ENCODE measurements at regions not wholly inside any gene's neighbourhood (a gene's known extent, or its start where the extent isn't known, plus 50 kb on each side); places are given as distances from the start of the nearest gene placed in this dataset.

- H2BK12ac ChIP-seq (ENCODE audit: insufficient read length, low read depth, low read length), result no peak overlapping the region
Measured at GRCh38 chr19:28044477-28044876, 1168.5 kb downstream of the UQCRFS1 start.

More at GRCh38 chr19:28044477-28044876, 1168.5 kb downstream of the UQCRFS1 start:
- H3K27me3 Mint-ChIP-seq (ENCODE audit: low read depth), result no peaks in the 10 kb centered on the region; the same call in 1 of the 2 replicates
- Histone ChIP-seq H4K5ac (ENCODE audit: insufficient read length, low read depth, low read length) (no peak overlapping the region), H4K20me1 (ENCODE audit: control insufficient read depth, insufficient read depth, insufficient read length) (no peaks in the 10 kb centered on the region), H3K4ac (ENCODE audit: low read depth, low read length) (no peak overlapping the region), H2BK15ac (ENCODE audit: low read depth, low read length) (no peak overlapping the region), H3K79me1 (ENCODE audit: insufficient read depth, low read depth, low read length, poor library complexity, severe bottlenecking) (no peaks in the 10 kb centered on the region), H3K18ac (ENCODE audit: insufficient read length, low read depth, low read length) (no peak overlapping the region), H3K4me2 (ENCODE audit: insufficient read depth, insufficient read length, low read length) (no peak overlapping the region), H2BK120ac (ENCODE audit: low read depth, low read length, poor library complexity, severe bottlenecking) (no peak overlapping the region), H2BK20ac (ENCODE audit: low read depth, low read length, poor library complexity, severe bottlenecking) (no peak overlapping the region), H4K8ac (replicated peaks; ENCODE audit: insufficient read length, low read depth, low read length) (no peak overlapping the region), H3K27ac (ENCODE audit: insufficient read length, low read depth, low read length) (no peak overlapping the region), H3K56ac (ENCODE audit: insufficient read length, low read depth, low read length) (no peak overlapping the region), H2AFZ (ENCODE audit: low read length) (no peak overlapping the region), H3K23ac (ENCODE audit: insufficient read length, low read depth, low read length) (no peak overlapping the region), H2AK5ac (ENCODE audit: insufficient read length, low read length) (no peak overlapping the region), H3K27me3 (ENCODE audit: insufficient read depth, low read length) (no peaks in the 10 kb centered on the region), H3K9me3 (ENCODE audit: control insufficient read depth, low read depth, low read length) (no peaks in the 10 kb centered on the region), H2BK5ac (ENCODE audit: insufficient read length, low read length) (no peak overlapping the region), H3K14ac (ENCODE audit: insufficient read depth, low read length) (no peak overlapping the region), H3K9ac (ENCODE audit: extremely low read depth, insufficient read length, low read length) (no peak overlapping the region), H3K23me2 (ENCODE audit: insufficient read length, low read depth, low read length, poor library complexity, severe bottlenecking) (no peaks in the 10 kb centered on the region), H3K4me1 (ENCODE audit: insufficient read depth, low read length) (no peaks in the 10 kb centered on the region), H3K79me2 (ENCODE audit: insufficient read depth, low read length) (no peaks in the 10 kb centered on the region), H3T11ph (ENCODE audit: low read length) (no peak overlapping the region), H4K91ac (ENCODE audit: insufficient read length, low read depth, low read length) (no peak overlapping the region)
- peak overlapping the region in 1 of 3 experiments; percentile 15; a peak in 1 of 7 replicates for H3K27ac Mint-ChIP-seq
- peaks cover 0 to 21% of the 10 kb centered on the region in 2 experiments; a peak in 3 of 5 replicates for H3K9me3 Mint-ChIP-seq
- no CpG with 5 or more reads among the region's 4 CpGs for WGBS (ENCODE audit: extremely low coverage, insufficient read length, low lambda C conversion rate)
- H3K4me1 Mint-ChIP-seq, result no peaks in the 10 kb centered on the region
- H3K36me3 Mint-ChIP-seq (ENCODE audit: insufficient read depth in 1 of 3, low read depth in 3 of 3), result no peaks in the 10 kb centered on the region; a peak in 2 of 7 replicates
- no peak for DNase-seq
- TF ChIP-seq CTCF (conservative IDR thresholded peaks at IDR 0.05), result no peak
- no peak overlapping the region for H3K4me3 Mint-ChIP-seq
